CD4-positive, alpha-beta memory T cell (primary cell): ENCODE measurements at regions not wholly inside any gene's neighbourhood (a gene's known extent, or its start where the extent isn't known, plus 50 kb on each side); places are given as distances from the start of the nearest gene placed in this dataset.

Source experiments
- CTCF ChIA-PET: fragments of 350-600 bp; sonication (Branson Sonifier 250); formaldehyde crosslinking; loops from one replicate; lab custom pipeline; 2021; ENCODE audit warnings: inconsistent platforms; ENCODE audit not compliant: partially characterized antibody; lab: Charles Lee
- POLR2A ChIA-PET: fragments of 350-600 bp; sonication (Branson Sonifier 250); formaldehyde crosslinking; loops from one replicate; lab custom pipeline; 2021; ENCODE audit not compliant: partially characterized antibody; lab: Charles Lee
- DNase-seq, 5 donors: peaks; one replicate each; pipeline versions ENCODE4 v3.0.0 to v3.0.0-alpha.2; 2020 to 2022; ENCODE audit warnings: mixed read lengths in 1 of 5
- H3K27ac ChIP-seq: one replicate; pipeline ENCODE4 v1.7.0; 2013; ENCODE audit warnings: low read depth, low read length
- H3K27me3 ChIP-seq: 2 replicates; pipeline ENCODE4 v1.7.0; 2013; ENCODE audit warnings: mild to moderate bottlenecking, low read length, moderate library complexity; ENCODE audit not compliant: insufficient read depth
- H3K36me3 ChIP-seq: 2 replicates; pipeline ENCODE4 v1.7.0; 2013; ENCODE audit warnings: mild to moderate bottlenecking, low read length, moderate library complexity; ENCODE audit not compliant: insufficient read depth
- H3K4me1 ChIP-seq: 2 replicates; pipeline ENCODE4 v1.7.0; 2013; ENCODE audit warnings: mild to moderate bottlenecking, low read length, moderate library complexity; ENCODE audit not compliant: insufficient read depth
- H3K4me3 ChIP-seq, 2 donors: one replicate each; pipeline ENCODE4 v1.7.0; 2013; ENCODE audit warnings: low read length in 2 of 2, mild to moderate bottlenecking in 1 of 2
- H3K9me3 ChIP-seq, 2 donors: one replicate each; pipeline ENCODE4 v1.7.0; 2013; ENCODE audit warnings: low read length in 2 of 2, control low read depth in 1 of 2; ENCODE audit not compliant: control insufficient read depth in 1 of 2
- H3K27ac Mint-ChIP-seq, 7 donors: one replicate each; pipeline ENCODE4 v1.8.0; 2020 to 2021; ENCODE audit warnings: mixed read lengths in 7 of 7, mild to moderate bottlenecking in 6 of 7, inconsistent platforms in 3 of 7, moderate library complexity in 3 of 7
- H3K27me3 Mint-ChIP-seq, 2 donors: one replicate each; pipeline ENCODE4 v1.8.0; 2020 to 2021; ENCODE audit warnings: mixed read lengths in 2 of 2
- H3K36me3 Mint-ChIP-seq, 2 donors: one replicate each; pipeline ENCODE4 v1.8.0; 2020 to 2021; ENCODE audit warnings: mixed read lengths in 2 of 2, inconsistent platforms in 1 of 2, mild to moderate bottlenecking in 1 of 2
- H3K4me1 Mint-ChIP-seq, 4 donors: one replicate each; pipeline ENCODE4 v1.8.0; 2020 to 2021; ENCODE audit warnings: mixed read lengths in 4 of 4, mild to moderate bottlenecking in 1 of 4
- H3K4me3 Mint-ChIP-seq, 8 donors: one replicate each; pipeline ENCODE4 v1.8.0; 2020 to 2021; ENCODE audit warnings: mixed read lengths in 8 of 8, mild to moderate bottlenecking in 7 of 8, moderate library complexity in 6 of 8, inconsistent platforms in 3 of 8
- H3K9me3 Mint-ChIP-seq, 8 donors: one replicate each; pipeline ENCODE4 v1.8.0; 2020 to 2021; ENCODE audit warnings: mixed read lengths in 8 of 8, mild to moderate bottlenecking in 5 of 8, inconsistent platforms in 3 of 8, moderate library complexity in 1 of 8
- intact Hi-C: fragments of 100-400 bp; cut with micrococcal nuclease; formaldehyde crosslinking; loops from one replicate; pipeline ENCODE4 v1.15.1; 2023

- Histone ChIP-seq H3K27me3 (no peaks in the 10 kb centered on the region), H3K4me1 (no peaks in the 10 kb centered on the region), H3K27ac (no peak overlapping the region), H3K9me3 (no peaks in the 10 kb centered on the region), H3K4me3 (no peak overlapping the region), H3K36me3 (no peaks in the 10 kb centered on the region)
- intact Hi-C loops = no loop called here
- Mint-ChIP-seq H3K4me3 (no peak overlapping the region), H3K9me3 (peaks cover 0 to 8% (median 0%) of the 10 kb centered on the region in 8 donors), H3K27me3 (no peaks in the 10 kb centered on the region), H3K4me1 (no peaks in the 10 kb centered on the region), H3K36me3 (no peaks in the 10 kb centered on the region), H3K27ac (no peak overlapping the region)
- ChIA-PET CTCF (interaction anchor here (0.9 kb wide), 1 partner anchor 13 kb away, joined by 3 read pairs; no protein-coding TSS in a partner anchor), POLR2A (no interaction called here)
- DNase-seq = no peak
Observed at GRCh38 chr1:81588149-81588548, 212.6 kb upstream of the ADGRL2 start.

- no peak overlapping the region for H3K4me3 ChIP-seq
- DNase-seq = no peak
- no peaks in the 10 kb centered on the region for H3K27me3 Mint-ChIP-seq
- H3K27ac ChIP-seq = no peak overlapping the region
- no peaks in the 10 kb centered on the region for H3K4me1 Mint-ChIP-seq
- CTCF ChIA-PET = interaction anchor here (0.9 kb wide), 1 partner anchor 13 kb away, joined by 3 read pairs; no protein-coding TSS in a partner anchor
- H3K27me3 ChIP-seq = no peaks in the 10 kb centered on the region
- no peaks in the 10 kb centered on the region for H3K4me1 ChIP-seq
- no peak overlapping the region for H3K27ac Mint-ChIP-seq
- H3K36me3 Mint-ChIP-seq = no peaks in the 10 kb centered on the region
- peaks cover 0 to 8% (median 0%) of the 10 kb centered on the region in 8 donors for H3K9me3 Mint-ChIP-seq
- no peaks in the 10 kb centered on the region for H3K9me3 ChIP-seq
- POLR2A ChIA-PET = no interaction called here
- intact Hi-C loops = no loop called here
- H3K4me3 Mint-ChIP-seq = no peak overlapping the region
- no peaks in the 10 kb centered on the region for H3K36me3 ChIP-seq
Observed at GRCh38 chr1:81587426-81587825, 213.3 kb upstream of the ADGRL2 start.

- Mint-ChIP-seq H3K27me3 (no peaks in the 10 kb centered on the region), H3K27ac (no peak overlapping the region), H3K4me3 (no peak overlapping the region), H3K9me3 (peaks cover 0 to 7% (median 0%) of the 10 kb centered on the region in 8 donors), H3K36me3 (no peaks in the 10 kb centered on the region), H3K4me1 (no peaks in the 10 kb centered on the region)
- no peaks in the 10 kb centered on the region for H3K36me3 ChIP-seq
- H3K4me1 ChIP-seq = no peaks in the 10 kb centered on the region
- no peak overlapping the region for H3K27ac ChIP-seq
- ChIA-PET CTCF (no interaction called here), POLR2A (no interaction called here)
- intact Hi-C loops = no loop called here
- no peak for DNase-seq
- no peak overlapping the region for H3K4me3 ChIP-seq
- H3K9me3 ChIP-seq = no peaks in the 10 kb centered on the region
- no peaks in the 10 kb centered on the region for H3K27me3 ChIP-seq
Observed at GRCh38 chr1:81585371-81585770, 215.4 kb upstream of the ADGRL2 start.

GRCh38 chr1:81584398-81584797 lies 216.3 kb upstream of the ADGRL2 start:
- no peaks in the 10 kb centered on the region for H3K27me3 ChIP-seq
- H3K9me3 Mint-ChIP-seq = peaks cover 0 to 7% (median 0%) of the 10 kb centered on the region in 8 donors
- no peaks in the 10 kb centered on the region for H3K4me1 ChIP-seq
- no peaks in the 10 kb centered on the region for H3K4me1 Mint-ChIP-seq
- no peak overlapping the region for H3K4me3 ChIP-seq
- H3K36me3 Mint-ChIP-seq = no peaks in the 10 kb centered on the region
- no peak overlapping the region for H3K27ac Mint-ChIP-seq
- H3K27me3 Mint-ChIP-seq = no peaks in the 10 kb centered on the region
- no peak overlapping the region for H3K27ac ChIP-seq
- no peak for DNase-seq
- H3K4me3 Mint-ChIP-seq = no peak overlapping the region
- intact Hi-C loops = no loop called here
- ChIA-PET POLR2A (no interaction called here), CTCF (no interaction called here)
- H3K36me3 ChIP-seq = no peaks in the 10 kb centered on the region
- H3K9me3 ChIP-seq = no peaks in the 10 kb centered on the region

GRCh38 chr1:81583878-81584277 lies 216.9 kb upstream of the ADGRL2 start:
- DNase-seq = no peak
- intact Hi-C loops = no loop called here
- peaks cover 0 to 7% (median 0%) of the 10 kb centered on the region in 8 donors for H3K9me3 Mint-ChIP-seq
- Histone ChIP-seq H3K27ac (no peak overlapping the region), H3K27me3 (no peaks in the 10 kb centered on the region), H3K4me3 (no peak overlapping the region), H3K9me3 (no peaks in the 10 kb centered on the region), H3K36me3 (no peaks in the 10 kb centered on the region), H3K4me1 (no peaks in the 10 kb centered on the region)
- no peak overlapping the region for H3K27ac Mint-ChIP-seq
- no peaks in the 10 kb centered on the region for H3K36me3 Mint-ChIP-seq
- no peaks in the 10 kb centered on the region for H3K27me3 Mint-ChIP-seq
- no peak overlapping the region for H3K4me3 Mint-ChIP-seq
- POLR2A ChIA-PET = no interaction called here
- H3K4me1 Mint-ChIP-seq = no peaks in the 10 kb centered on the region
- CTCF ChIA-PET = no interaction called here

- Histone ChIP-seq H3K9me3 (no peaks in the 10 kb centered on the region), H3K27me3 (no peaks in the 10 kb centered on the region), H3K4me3 (no peak overlapping the region), H3K36me3 (no peaks in the 10 kb centered on the region), H3K27ac (no peak overlapping the region), H3K4me1 (no peaks in the 10 kb centered on the region)
- CTCF ChIA-PET = no interaction called here
- H3K4me1 Mint-ChIP-seq = no peaks in the 10 kb centered on the region
- H3K9me3 Mint-ChIP-seq = peaks cover 0 to 7% (median 0%) of the 10 kb centered on the region in 8 donors
- H3K4me3 Mint-ChIP-seq = no peak overlapping the region
- H3K27me3 Mint-ChIP-seq = no peaks in the 10 kb centered on the region
- no peak for DNase-seq
- H3K36me3 Mint-ChIP-seq = no peaks in the 10 kb centered on the region
- H3K27ac Mint-ChIP-seq = no peak overlapping the region
- POLR2A ChIA-PET = no interaction called here
- intact Hi-C loops = no loop called here
Observed at GRCh38 chr1:81582467-81582986, 218.2 kb upstream of the ADGRL2 start.

- H3K27ac ChIP-seq = no peak overlapping the region
- ChIA-PET POLR2A (no interaction called here), CTCF (no interaction called here)
- H3K36me3 Mint-ChIP-seq = no peaks in the 10 kb centered on the region
- no peak overlapping the region for H3K27ac Mint-ChIP-seq
- H3K4me3 ChIP-seq = no peak overlapping the region
- no peaks in the 10 kb centered on the region for H3K9me3 ChIP-seq
- H3K4me1 ChIP-seq = no peaks in the 10 kb centered on the region
- H3K27me3 Mint-ChIP-seq = no peaks in the 10 kb centered on the region
- no peak overlapping the region for H3K4me3 Mint-ChIP-seq
- no peaks in the 10 kb centered on the region for H3K36me3 ChIP-seq
- intact Hi-C loops = no loop called here
- no peak for DNase-seq
- H3K9me3 Mint-ChIP-seq = peaks cover 0 to 3% (median 0%) of the 10 kb centered on the region in 8 donors
- no peaks in the 10 kb centered on the region for H3K27me3 ChIP-seq
- no peaks in the 10 kb centered on the region for H3K4me1 Mint-ChIP-seq
Observed at GRCh38 chr1:81578867-81579266, 221.9 kb upstream of the ADGRL2 start.
